SK-N-MC (cell line): ENCODE measurements at regions not wholly inside any gene's neighbourhood (a gene's known extent, or its start where the extent isn't known, plus 50 kb on each side); places are given as distances from the start of the nearest gene placed in this dataset.
"Not testable (repeated sequence)": the region's sequence is repeated elsewhere in the genome, so short reads cannot be mapped to it uniquely, and the experiment has no call there.

Source experiments
- DNase-seq: peaks from one replicate; pipeline ENCODE4 v3.0.0-alpha.2; 2011; ENCODE audit warnings: low read depth, low spot score
- H3K27ac ChIP-seq: fragments of 200-600 bp; sonication (generic); 2 replicates; pipeline ENCODE4 v1.5.1; 2016; ENCODE audit warnings: mixed run types
- H3K36me3 ChIP-seq: fragments of 200-600 bp; sonication (generic); 2 replicates; pipeline ENCODE4 v1.6.1; 2017; ENCODE audit warnings: antibody characterized with exemption, low read length, mixed read lengths; ENCODE audit not compliant: insufficient read depth
- H3K4me3 ChIP-seq: fragments of 200-600 bp; sonication (generic); 2 replicates; pipeline ENCODE4 v1.5.1; 2016
- H3K9ac ChIP-seq: fragments of 200-600 bp; sonication (generic); 2 replicates; pipeline ENCODE4 v1.8.0; 2017; ENCODE audit warnings: mixed run types, mixed read lengths; ENCODE audit not compliant: insufficient read length
- H3K9me3 ChIP-seq: fragments of 200-600 bp; sonication (generic); 2 replicates; pipeline ENCODE4 v1.6.1; 2017; ENCODE audit warnings: low read depth, mild to moderate bottlenecking, antibody characterized with exemption, low read length, moderate library complexity, mixed read lengths
- EZH2 ChIP-seq: fragments of 200-600 bp; sonication (generic); IDR thresholded peaks from one replicate; pipeline ENCODE4 v1.6.1; 2017; ENCODE audit warnings: antibody characterized with exemption
- FOXP2 ChIP-seq: optimal IDR thresholded peaks from 2 replicates; pipeline ENCODE3; 2011; ENCODE audit warnings: mild to moderate bottlenecking, moderate library complexity; ENCODE audit not compliant: insufficient read depth; ENCODE audit errors: extremely low read length, control extremely low read depth
- POLR2AphosphoS5 ChIP-seq: IDR thresholded peaks from 2 replicates; pipeline ENCODE4 v1.6.1; 2012; ENCODE audit warnings: mild to moderate bottlenecking, low read depth, low read length, borderline replicate concordance

GRCh38 chr5:179400020-179400419 is 54.8 kb upstream of the ADAMTS2 start:
- no peak overlapping the region for H3K4me3 ChIP-seq
- no peak overlapping the region for H3K27ac ChIP-seq
- H3K9me3 ChIP-seq, result no peaks in the 10 kb centered on the region
- H3K9ac ChIP-seq, result no peak overlapping the region
- no peak for TF ChIP-seq EZH2
- no peak for TF ChIP-seq FOXP2
- TF ChIP-seq POLR2AphosphoS5, result no peak
- H3K36me3 ChIP-seq, result no peaks in the 10 kb centered on the region
- no peak for DNase-seq

- H3K4me3 ChIP-seq, H3K36me3 ChIP-seq, H3K9me3 ChIP-seq, H3K27ac ChIP-seq, DNase-seq, H3K9ac ChIP-seq: not testable (repeated sequence)
These were observed 54.1 kb upstream of the ADAMTS2 start for GRCh38 chr5:179399327-179399726.

GRCh38 chr5:179397516-179397915 is 52.3 kb upstream of the ADAMTS2 start:
- H3K27ac ChIP-seq, result no peak overlapping the region
- H3K4me3 ChIP-seq, result no peak overlapping the region
- no peak overlapping the region for H3K9ac ChIP-seq
- H3K36me3 ChIP-seq, result no peaks in the 10 kb centered on the region
- DNase-seq, result no peak
- H3K9me3 ChIP-seq, result no peaks in the 10 kb centered on the region
- TF ChIP-seq FOXP2, result no peak
- TF ChIP-seq EZH2, result no peak
- TF ChIP-seq POLR2AphosphoS5, result no peak
